ENCODE measurements at regions not wholly inside any gene's neighbourhood (a gene's known extent, or its start where the extent isn't known, plus 50 kb on each side); places are given as distances from the start of the nearest gene placed in this dataset.

DNA sequence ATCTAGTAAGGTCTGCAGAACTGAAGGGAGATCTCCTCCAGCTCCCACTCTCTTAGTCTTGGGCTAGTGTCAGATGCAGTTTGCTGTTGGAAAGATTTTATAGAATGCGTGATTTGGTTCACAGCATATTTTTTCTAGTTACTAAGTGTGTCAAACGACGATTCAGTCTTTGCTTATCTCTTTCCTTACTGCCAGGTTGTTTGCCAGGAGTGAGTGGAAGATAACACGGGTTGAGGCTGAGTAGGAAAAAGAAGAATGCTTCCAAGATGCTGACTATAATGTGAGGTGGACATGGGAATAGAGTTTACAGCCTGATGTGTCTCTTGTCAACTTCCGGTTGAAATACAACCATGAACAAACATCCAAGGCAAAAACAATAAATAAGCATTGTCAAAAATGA is 141.4 kb downstream of the GDAP2 start:
- intact Hi-C loops (cut with micrococcal nuclease): no loop called here
- Mint-ChIP-seq H3K4me3 (no peak overlapping the region), H3K4me1 (peaks cover 4% of the 10 kb centered on the region), H3K27me3 (peaks cover 8% of the 10 kb centered on the region), H3K9me3 (no peaks in the 10 kb centered on the region), H3K27ac (no peak overlapping the region), H3K36me3 (ENCODE audit: low read depth) (no peaks in the 10 kb centered on the region)
- TF ChIP-seq, protein P1, sequence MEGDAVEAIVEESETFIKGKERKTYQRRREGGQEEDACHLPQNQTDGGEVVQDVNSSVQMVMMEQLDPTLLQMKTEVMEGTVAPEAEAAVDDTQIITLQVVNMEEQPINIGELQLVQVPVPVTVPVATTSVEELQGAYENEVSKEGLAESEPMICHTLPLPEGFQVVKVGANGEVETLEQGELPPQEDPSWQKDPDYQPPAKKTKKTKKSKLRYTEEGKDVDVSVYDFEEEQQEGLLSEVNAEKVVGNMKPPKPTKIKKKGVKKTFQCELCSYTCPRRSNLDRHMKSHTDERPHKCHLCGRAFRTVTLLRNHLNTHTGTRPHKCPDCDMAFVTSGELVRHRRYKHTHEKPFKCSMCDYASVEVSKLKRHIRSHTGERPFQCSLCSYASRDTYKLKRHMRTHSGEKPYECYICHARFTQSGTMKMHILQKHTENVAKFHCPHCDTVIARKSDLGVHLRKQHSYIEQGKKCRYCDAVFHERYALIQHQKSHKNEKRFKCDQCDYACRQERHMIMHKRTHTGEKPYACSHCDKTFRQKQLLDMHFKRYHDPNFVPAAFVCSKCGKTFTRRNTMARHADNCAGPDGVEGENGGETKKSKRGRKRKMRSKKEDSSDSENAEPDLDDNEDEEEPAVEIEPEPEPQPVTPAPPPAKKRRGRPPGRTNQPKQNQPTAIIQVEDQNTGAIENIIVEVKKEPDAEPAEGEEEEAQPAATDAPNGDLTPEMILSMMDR (IDR thresholded peaks at IDR 0.05): no peak
- POLR2A ChIA-PET: no interaction called here
- CTCF ChIA-PET: interaction anchor here (1.0 kb wide), 1 partner anchor 34 kb away, joined by 3 read pairs; no protein-coding TSS in a partner anchor
- ATAC-seq (ENCODE audit: low read depth): no peak
- no peak for DNase-seq

DNA sequence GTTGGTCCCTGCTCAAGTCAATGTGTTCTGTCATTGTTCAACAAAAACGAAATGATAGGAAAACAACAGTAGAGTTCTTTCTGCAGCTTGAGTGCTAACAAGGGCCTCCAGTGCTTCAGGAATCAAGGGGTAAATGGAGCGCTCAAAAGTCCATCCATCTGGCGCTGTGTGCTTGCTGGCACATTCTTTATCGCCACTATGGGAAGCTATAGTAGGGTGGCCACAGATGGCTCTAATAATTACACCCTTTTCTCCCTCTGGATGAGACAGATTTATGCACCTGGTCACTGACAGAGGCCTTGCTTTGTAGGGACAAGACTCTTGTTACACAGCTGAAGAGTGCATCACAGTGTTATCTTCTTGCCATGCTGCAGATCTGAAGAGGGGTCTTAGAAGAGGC is 136.0 kb downstream of the GDAP2 start:
- ATAC-seq (ENCODE audit: low read depth) (no peak), DNase-seq (no peak)
- H3K27ac Mint-ChIP-seq: no peak overlapping the region
- H3K36me3 Mint-ChIP-seq (ENCODE audit: low read depth): no peaks in the 10 kb centered on the region
- TF ChIP-seq, protein P1 (IDR thresholded peaks at IDR 0.05): no peak
- H3K4me3 Mint-ChIP-seq: no peak overlapping the region
- CTCF ChIA-PET: no interaction called here
- H3K4me1 Mint-ChIP-seq: no peaks in the 10 kb centered on the region
- H3K9me3 Mint-ChIP-seq: no peaks in the 10 kb centered on the region
- peaks cover 7% of the 10 kb centered on the region for H3K27me3 Mint-ChIP-seq
- intact Hi-C loops (cut with micrococcal nuclease): no loop called here
- POLR2A ChIA-PET: no interaction called here

DNA sequence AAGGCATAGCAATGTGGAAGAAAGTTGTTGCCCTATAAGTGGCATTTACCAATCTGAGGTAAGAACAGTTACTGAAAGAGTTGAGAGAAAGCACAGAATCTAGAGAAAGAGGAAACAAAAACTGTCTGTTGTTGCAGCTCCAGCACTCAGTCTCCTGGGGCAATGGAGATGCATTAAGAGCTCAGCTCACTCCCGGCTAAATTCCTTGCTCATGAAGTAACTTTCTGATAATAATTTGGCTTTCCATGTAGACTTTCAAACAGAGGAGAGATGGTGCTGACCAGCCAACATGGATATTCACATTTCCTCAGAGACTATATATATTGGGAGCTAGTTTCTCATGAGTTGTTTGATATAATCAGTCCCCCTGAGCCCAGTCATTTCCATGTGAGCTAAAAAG is 135.3 kb downstream of the GDAP2 start:
- Mint-ChIP-seq H3K4me3 (no peak overlapping the region), H3K27me3 (peaks cover 12% of the 10 kb centered on the region), H3K9me3 (no peaks in the 10 kb centered on the region), H3K36me3 (ENCODE audit: low read depth) (no peaks in the 10 kb centered on the region), H3K27ac (no peak overlapping the region), H3K4me1 (no peaks in the 10 kb centered on the region)
- intact Hi-C loops (cut with micrococcal nuclease): no loop called here
- TF ChIP-seq, protein P1 (IDR thresholded peaks at IDR 0.05): no peak
- DNase-seq: no peak
- CTCF ChIA-PET: interaction anchor here (1.2 kb wide), 1 partner anchor 36 kb away, joined by 3 read pairs; no protein-coding TSS in a partner anchor
- ATAC-seq (ENCODE audit: low read depth): no peak
- POLR2A ChIA-PET: no interaction called here

DNA sequence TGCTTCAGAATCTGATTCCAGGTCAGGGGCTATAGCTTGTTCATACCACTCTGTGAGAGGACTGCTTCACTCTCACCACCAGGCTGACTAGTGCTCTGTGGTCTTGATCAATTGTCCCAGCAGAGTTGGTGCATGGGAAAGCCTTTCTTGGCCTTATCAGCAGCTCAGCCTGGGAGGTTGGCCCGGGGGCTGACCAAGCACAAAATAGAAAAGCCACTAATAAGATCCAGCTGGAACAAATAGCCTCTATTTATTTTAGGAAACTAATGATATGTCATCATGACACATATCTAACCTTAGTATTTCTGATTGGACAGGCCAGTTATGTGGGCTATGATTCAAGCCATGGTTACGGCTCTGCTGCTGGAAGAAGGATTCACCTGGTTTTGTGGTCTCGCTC is 134.2 kb downstream of the GDAP2 start:
- no peak for ATAC-seq (ENCODE audit: low read depth)
- TF ChIP-seq, protein P1 (IDR thresholded peaks at IDR 0.05): no peak
- Mint-ChIP-seq H3K27me3 (peaks cover 13% of the 10 kb centered on the region), H3K36me3 (ENCODE audit: low read depth) (no peaks in the 10 kb centered on the region), H3K4me3 (no peak overlapping the region), H3K27ac (no peak overlapping the region), H3K9me3 (no peaks in the 10 kb centered on the region), H3K4me1 (no peaks in the 10 kb centered on the region)
- intact Hi-C loops (cut with micrococcal nuclease): no loop called here
- ChIA-PET CTCF (interaction anchor here (0.9 to 1.2 kb wide), 2 partner anchors 37 kb away, joined by 3 read pairs; no protein-coding TSS in a partner anchor), POLR2A (no interaction called here)
- DNase-seq: no peak

DNA sequence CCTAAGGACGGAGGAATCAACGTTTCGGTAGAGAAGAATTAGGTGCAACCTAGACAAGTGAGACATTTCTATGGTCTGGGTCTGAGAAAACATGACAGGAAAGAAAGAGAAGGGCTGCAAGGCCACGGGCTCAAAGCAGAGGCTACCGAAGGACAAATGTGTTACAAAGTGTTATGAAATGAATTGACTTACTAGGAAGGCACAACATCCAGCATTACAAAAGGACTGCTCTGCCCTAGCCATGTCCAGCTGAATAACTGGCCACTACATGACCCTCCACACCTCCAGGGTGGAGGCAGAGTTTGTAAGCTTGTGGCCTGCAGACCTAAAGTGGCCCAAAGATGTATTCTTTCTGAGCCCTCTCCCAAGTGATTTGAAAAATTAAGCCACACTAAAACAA is 133.6 kb downstream of the GDAP2 start:
- Mint-ChIP-seq H3K27ac (no peak overlapping the region), H3K4me3 (no peak overlapping the region), H3K36me3 (ENCODE audit: low read depth) (no peaks in the 10 kb centered on the region), H3K4me1 (no peaks in the 10 kb centered on the region), H3K27me3 (peaks cover 13% of the 10 kb centered on the region), H3K9me3 (no peaks in the 10 kb centered on the region)
- intact Hi-C loops (cut with micrococcal nuclease): no loop called here
- DNase-seq: no peak
- POLR2A ChIA-PET: no interaction called here
- no peak for ATAC-seq (ENCODE audit: low read depth)
- TF ChIP-seq, protein P1 (IDR thresholded peaks at IDR 0.05): no peak
- CTCF ChIA-PET: interaction anchor here (0.9 kb wide), 1 partner anchor 38 kb away, joined by 3 read pairs; no protein-coding TSS in a partner anchor

Data from activated B cell treated with CpG ODN at 0.5 μM for 24 hours (primary cell).